ENCODE measurements at regions not wholly inside any gene's neighbourhood (a gene's known extent, or its start where the extent isn't known, plus 50 kb on each side); places are given as distances from the start of the nearest gene placed in this dataset.

- TF ChIP-seq CTCF (IDR thresholded peaks at IDR 0.05; ENCODE audit: insufficient read depth, low read length) (no peak), POLR2AphosphoS5 (IDR thresholded peaks at IDR 0.05; ENCODE audit: low read depth) (no peak), REST (IDR thresholded peaks at IDR 0.05; ENCODE audit: insufficient replicate concordance, low read depth) (no peak)
Measured at GRCh38 chr4:38306482-38307071, 346.4 kb downstream of the PTTG2 start.

All from HL-60 (cell line).